ENCODE measurements at regions not wholly inside any gene's neighbourhood (a gene's known extent, or its start where the extent isn't known, plus 50 kb on each side); places are given as distances from the start of the nearest gene placed in this dataset.
A peak's percentile ranks its signal among the peaks of the same experiment; 100 is the strongest.

DNA sequence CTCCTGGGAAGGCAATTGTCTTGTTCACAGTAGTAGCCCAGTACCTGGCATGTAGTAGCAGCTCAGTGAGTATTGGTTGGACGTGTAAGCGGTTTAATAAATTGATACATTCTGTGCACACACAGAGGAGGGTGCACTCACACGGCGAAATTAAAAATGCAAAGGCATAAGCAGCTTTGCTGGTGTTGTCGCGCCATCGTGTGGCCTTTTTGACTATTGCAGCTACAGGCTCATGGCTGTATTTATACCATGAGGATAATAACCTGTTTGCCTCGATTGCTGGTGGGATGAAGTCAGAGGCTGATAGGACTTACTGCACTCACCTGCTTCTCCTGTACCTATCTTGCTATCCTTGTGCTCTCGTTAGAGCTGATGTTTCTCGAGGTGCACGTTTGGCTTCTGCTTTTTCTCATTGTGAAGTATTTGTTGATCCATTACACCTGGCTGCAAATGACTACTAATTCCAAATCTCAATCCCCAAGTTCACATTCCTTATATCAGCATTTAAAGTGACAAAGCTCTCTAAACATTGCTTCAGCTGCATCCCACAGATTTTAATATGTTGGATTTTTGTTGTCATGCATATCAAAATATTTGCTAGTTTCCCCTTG, 61.5 kb downstream of the TBXT start:
- DNase-seq, result peak; percentile 14

DNA sequence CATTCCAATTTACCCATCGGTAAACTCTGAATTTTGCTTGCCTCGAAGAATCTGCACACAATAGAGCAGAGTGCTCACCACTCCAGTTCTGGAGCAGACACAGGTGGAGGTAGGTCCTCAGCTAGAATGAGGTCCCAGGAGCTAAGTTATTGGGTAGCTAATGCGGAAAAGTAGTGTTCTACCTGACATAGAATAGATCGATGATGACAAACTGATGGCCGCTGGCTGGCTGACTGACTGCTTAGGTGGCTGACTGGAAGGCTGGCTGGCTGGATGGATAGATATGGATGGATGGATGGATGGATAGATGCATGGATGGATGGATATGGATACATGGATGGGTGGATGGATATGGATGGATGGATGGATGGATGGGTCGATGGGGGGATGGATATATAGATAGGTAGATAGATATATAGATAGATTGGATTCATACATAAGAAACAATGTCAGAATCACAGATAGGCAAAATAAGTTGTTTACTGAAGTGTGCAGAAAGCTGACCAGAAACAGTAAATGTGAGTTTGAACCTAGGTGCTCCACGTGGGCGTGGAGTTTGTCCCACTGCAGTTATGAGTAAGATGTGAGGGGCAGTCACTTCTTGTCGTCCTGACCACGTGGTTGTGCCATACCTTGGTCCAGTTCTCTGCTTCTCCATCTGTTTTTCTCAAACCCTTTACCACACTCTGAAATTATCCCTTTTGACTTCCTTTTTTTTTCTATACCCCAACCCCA, 62.1 kb downstream of the TBXT start:
- DNase-seq, result no peak

- no peak for DNase-seq
Observed at GRCh38 chr6:166104872-166105271, 62.8 kb downstream of the TBXT start.

DNA sequence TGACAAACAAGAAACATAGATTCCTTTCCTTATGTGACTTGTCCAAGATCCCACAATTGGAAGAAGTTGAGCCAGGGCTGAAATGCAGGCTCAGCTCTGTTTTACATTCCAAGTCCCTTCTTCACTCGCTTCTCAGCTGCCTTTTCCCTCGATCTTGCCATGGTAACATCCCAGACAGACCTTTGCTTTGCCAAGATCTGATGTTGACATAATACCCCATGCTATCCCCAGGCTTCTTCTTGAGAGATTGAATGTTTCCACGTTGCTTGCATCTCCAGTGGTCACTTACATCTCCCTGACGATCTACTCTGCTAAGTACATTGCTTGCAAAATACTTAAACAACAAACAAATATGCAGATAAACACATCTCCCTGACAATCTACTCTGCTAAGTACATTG, 63.5 kb downstream of the TBXT start:
- no peak for DNase-seq

DNA sequence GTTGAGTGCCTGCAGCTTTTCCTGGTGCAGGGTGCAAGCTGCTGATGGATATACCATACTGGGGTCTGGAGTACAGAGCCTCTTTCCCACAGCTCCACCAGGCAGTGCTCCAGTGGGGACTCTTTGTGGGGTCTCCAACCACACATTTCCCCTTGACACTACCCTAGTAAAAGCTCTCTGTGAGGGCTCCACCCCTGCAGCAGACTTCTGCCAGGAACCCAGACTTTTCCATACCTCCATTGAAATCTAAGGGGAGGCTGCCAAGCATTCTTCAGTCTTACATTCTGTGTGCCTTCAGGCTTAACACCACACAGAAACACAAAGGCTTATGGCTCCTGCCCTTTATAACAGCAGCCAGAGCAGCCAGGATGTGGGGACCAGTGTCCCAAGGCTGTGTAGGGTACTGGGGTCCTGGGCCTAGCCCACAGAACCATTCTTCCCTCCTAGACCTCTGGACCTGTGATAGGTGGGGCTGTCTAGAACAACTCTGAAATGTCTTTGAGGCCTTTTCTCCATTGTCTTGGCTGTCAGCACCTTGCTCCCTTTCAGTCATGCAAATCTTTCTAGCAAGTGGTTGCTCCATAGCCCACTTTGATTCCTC, 65.7 kb downstream of the TBXT start:
- DNase-seq, result no peak

- no peak for DNase-seq
Observed at GRCh38 chr6:166097914-166098522, 69.6 kb downstream of the TBXT start.

- DNase-seq, result no peak
Observed at GRCh38 chr6:166087852-166088251, 79.8 kb downstream of the TBXT start.

DNA sequence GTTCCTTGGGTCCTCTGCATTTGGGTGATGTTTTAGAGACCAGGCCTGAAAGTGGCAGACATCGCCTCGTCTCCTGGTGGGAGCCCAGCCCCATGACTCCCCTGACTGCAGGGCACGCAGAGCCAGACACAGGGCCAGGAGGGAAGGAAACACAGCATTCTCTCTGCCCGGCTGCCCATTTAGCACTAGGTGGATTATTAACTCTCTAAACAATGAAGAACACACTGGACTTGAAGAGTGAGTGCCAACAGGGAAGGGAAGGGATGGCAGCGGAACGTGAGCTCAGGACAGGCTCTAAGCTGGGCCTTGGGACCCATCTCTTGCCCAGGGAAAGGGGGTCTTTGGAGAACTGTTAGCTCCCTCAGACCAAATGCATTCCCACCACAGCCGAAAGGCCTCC, 80.4 kb downstream of the TBXT start:
- DNase-seq, result no peak

- no peak for DNase-seq
Observed at GRCh38 chr6:166085500-166085899, 82.2 kb downstream of the TBXT start.

DNA sequence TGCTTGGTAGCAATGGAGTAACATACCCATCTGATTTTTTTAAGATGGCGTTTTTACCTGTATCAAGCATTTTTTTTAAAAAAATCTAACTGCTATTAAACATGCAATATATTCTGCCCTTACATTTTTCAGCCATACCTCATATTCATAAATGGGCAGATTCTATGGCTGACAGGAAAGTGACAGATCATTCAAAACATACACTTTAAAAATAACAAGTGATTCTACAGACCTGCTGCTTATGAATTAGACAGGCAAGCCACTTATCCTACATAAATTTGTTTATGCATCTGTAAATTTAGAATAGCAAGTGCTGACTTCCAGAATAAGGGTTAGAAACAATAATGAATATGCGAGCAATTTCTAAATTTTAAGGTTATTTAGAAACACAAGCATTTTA, 82.7 kb downstream of the TBXT start:
- no peak for DNase-seq

GRCh38 chr6:166079841-166080240, 87.8 kb downstream of the TBXT start:
- no peak for DNase-seq

DNA sequence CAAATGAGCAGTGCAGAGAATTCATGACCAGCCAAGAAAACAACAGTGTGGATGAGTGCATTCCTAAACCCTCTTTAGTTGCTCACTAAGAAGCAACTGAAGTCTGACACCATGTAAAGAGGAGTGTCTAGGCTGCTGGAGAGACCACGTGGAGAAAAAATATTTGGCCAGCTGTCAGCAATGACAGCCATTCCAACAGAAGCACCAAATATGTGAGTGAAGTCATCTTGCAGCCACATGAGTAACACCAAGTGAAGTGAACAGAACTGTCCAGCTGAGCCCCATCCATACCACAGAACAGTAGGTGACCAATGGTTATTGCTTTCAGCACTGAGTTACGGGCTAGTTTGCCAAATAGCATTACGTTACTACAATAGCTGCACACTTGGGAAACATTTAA, 89.4 kb downstream of the TBXT start:
- DNase-seq, result no peak

- DNase-seq, result no peak
Observed at GRCh38 chr6:166076625-166077024, 91.0 kb downstream of the TBXT start.

DNA sequence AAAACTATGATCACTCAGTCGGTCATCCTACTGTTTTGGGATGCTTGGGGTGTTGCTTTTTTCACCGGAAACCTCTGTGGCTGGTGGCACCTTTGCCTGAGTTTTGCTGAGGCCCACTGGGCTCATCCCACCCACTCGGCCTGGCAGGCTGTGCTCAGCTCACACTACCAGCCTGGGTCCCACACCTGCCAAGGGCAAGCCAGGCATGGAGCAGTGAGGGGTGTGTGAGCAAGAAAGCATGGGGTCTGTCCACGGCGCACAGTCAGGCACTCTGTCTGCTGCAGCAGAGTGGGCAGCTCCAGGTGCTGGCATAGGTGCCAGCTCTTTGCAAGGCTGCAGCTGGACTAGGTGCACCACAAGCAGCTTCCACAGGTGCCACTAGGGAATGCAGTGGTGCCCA, 91.7 kb downstream of the TBXT start:
- no peak for DNase-seq

DNA sequence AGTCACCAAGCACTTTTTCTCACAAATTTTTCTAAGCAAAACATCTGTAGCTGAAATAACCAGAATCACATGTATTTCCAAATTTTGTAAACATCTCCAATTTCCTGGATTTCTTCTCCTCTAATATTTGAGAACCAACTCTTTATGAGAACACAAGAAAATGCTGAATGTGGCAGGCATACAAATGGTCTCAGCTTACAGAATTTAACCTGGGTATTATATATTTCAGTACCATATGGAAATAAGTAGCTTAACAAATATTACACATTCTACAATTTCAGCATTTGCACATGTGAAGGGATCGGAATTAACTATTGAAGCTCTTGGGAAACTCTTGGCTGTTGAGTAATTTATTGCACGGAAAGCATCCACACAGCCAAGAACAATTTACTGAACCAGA, 92.5 kb downstream of the TBXT start:
- DNase-seq, result no peak

DNA sequence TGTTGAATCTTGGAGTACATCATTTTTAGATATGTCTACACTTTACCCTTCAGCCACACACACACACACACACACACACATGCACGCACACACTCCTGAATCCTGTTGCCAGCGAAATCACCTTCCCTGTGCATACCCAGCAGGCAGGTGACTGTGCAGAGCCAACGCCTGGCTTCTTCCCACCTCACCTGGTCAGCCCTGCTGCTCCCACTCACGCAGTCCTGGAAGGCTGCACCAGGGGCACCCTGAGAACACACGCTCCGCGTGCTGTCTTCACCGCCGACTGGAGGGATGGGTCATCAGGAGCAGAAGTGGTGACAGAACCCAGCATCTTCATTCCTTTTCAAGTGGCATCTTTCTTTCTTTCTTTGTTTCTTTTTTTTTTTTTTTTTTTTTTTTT, 94.6 kb downstream of the TBXT start:
- DNase-seq, result no peak

DNA sequence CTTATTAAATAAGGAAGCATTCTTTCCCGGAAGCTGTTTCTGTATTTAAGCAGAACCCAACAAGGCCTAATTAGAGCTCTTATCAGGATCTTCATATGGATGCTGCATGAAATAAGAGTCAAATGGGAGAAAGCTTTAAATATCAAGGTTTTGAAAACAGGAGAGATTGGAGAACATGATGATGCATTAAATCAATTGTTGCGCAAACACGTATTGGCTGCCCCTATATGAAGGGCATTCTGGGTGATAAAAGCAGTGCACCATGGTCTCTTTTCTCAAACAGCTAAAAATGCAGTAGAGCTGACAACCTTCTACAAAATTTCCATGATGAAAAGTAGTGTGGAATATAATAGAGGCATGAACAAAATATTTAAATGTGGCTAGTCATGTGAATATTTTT, 98.9 kb downstream of the TBXT start:
- DNase-seq, result no peak

- DNase-seq, result no peak
Observed at GRCh38 chr6:166058064-166058739, 109.4 kb downstream of the TBXT start.

- DNase-seq, result no peak
Observed at GRCh38 chr6:166057431-166057830, 110.2 kb downstream of the TBXT start.

- DNase-seq, result no peak
Observed at GRCh38 chr6:166056637-166057036, 111.0 kb downstream of the TBXT start.

- no peak for DNase-seq
Observed at GRCh38 chr6:166055801-166056200, 111.8 kb downstream of the TBXT start.

- no peak for DNase-seq
Observed at GRCh38 chr6:166052837-166053236, 114.8 kb downstream of the TBXT start.

GRCh38 chr6:166050559-166050958, 117.1 kb downstream of the TBXT start:
- DNase-seq, result no peak

DNA sequence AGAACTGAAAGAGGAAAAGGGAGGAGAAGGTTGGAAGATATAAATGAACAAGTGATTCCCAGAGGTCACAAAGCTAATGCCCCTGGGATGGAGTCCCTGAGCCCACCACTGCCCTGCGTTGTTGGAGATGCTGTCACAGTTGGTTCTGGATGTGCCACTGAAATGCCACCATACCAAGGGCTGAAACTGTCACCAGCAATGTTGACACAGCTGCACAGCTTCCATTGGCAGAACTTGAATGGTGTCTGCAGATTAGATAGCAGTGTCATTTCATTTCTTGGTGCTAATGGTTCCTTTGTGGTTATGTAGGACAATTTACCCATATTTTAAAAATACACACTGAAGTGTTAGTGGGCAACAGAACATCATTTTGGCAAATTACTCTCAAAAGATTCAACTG, 120.7 kb downstream of the TBXT start:
- no peak for DNase-seq
